Activated naive CD8-positive, alpha-beta T cell treated with anti-CD3 and anti-CD28 coated beads, Interleukin-2, amount 10 ng/mL, durations not matched to agents 7 days and 5 days (primary cell): ENCODE measurements at regions not wholly inside any gene's neighbourhood (a gene's known extent, or its start where the extent isn't known, plus 50 kb on each side); places are given as distances from the start of the nearest gene placed in this dataset.

Experiments
- ATAC-seq: fragments of 150-1000 bp; cut with Tn5 transposase; one replicate; pipeline ENCODE4 v1.10.0; 2021; ENCODE audit warnings: low read depth, moderate library complexity
- POLR2A ChIA-PET: fragments of 350-600 bp; sonication (Branson Sonifier 250); formaldehyde crosslinking; loops from one replicate; lab custom pipeline; 2021; ENCODE audit warnings: antibody characterized with exemption; lab: Charles Lee
- DNase-seq: peaks from one replicate; pipeline ENCODE4 v3.0.0; 2021
- H3K27ac Mint-ChIP-seq: one replicate; pipeline ENCODE4 v1.8.0; 2022; ENCODE audit warnings: mild to moderate bottlenecking, mixed read lengths
- H3K27me3 Mint-ChIP-seq: one replicate; pipeline ENCODE4 v1.8.0; 2022; ENCODE audit warnings: mild to moderate bottlenecking, moderate library complexity, mixed read lengths
- H3K36me3 Mint-ChIP-seq: one replicate; pipeline ENCODE4 v1.8.0; 2021; ENCODE audit warnings: mild to moderate bottlenecking, mixed read lengths
- H3K4me1 Mint-ChIP-seq: one replicate; pipeline ENCODE4 v1.8.0; 2021; ENCODE audit warnings: mixed read lengths
- H3K4me3 Mint-ChIP-seq: one replicate; pipeline ENCODE4 v1.8.0; 2022; ENCODE audit warnings: mild to moderate bottlenecking, moderate library complexity, mixed read lengths
- H3K9me3 Mint-ChIP-seq: one replicate; pipeline ENCODE4 v1.8.0; 2021; ENCODE audit warnings: mixed read lengths

GRCh38 chr5:120368923-120369715, 95.0 kb upstream of the PRR16 start:
- ATAC-seq (no peak), DNase-seq (no peak)
- POLR2A ChIA-PET, result no interaction called here
- H3K36me3 Mint-ChIP-seq, result no peaks in the 10 kb centered on the region
- no peaks in the 10 kb centered on the region for H3K4me1 Mint-ChIP-seq
- H3K4me3 Mint-ChIP-seq, result no peak overlapping the region
- H3K27me3 Mint-ChIP-seq, result no peaks in the 10 kb centered on the region
- H3K9me3 Mint-ChIP-seq, result no peaks in the 10 kb centered on the region
- no peak overlapping the region for H3K27ac Mint-ChIP-seq

- Mint-ChIP-seq H3K9me3 (peaks cover 4% of the 10 kb centered on the region), H3K27me3 (no peaks in the 10 kb centered on the region), H3K36me3 (no peaks in the 10 kb centered on the region), H3K4me3 (no peak overlapping the region), H3K4me1 (no peaks in the 10 kb centered on the region), H3K27ac (no peak overlapping the region)
- DNase-seq (no peak), ATAC-seq (no peak)
- POLR2A ChIA-PET, result no interaction called here
Measured at GRCh38 chr5:120372899-120373298, 91.2 kb upstream of the PRR16 start.

GRCh38 chr5:120375248-120375647, 88.9 kb upstream of the PRR16 start:
- ATAC-seq (no peak), DNase-seq (no peak)
- Mint-ChIP-seq H3K27me3 (no peaks in the 10 kb centered on the region), H3K9me3 (peaks cover 7% of the 10 kb centered on the region), H3K36me3 (no peaks in the 10 kb centered on the region), H3K27ac (no peak overlapping the region), H3K4me3 (no peak overlapping the region), H3K4me1 (no peaks in the 10 kb centered on the region)
- POLR2A ChIA-PET, result no interaction called here

GRCh38 chr5:120380644-120381043, 83.5 kb upstream of the PRR16 start:
- no peaks in the 10 kb centered on the region for H3K4me1 Mint-ChIP-seq
- ATAC-seq (no peak), DNase-seq (no peak)
- peaks cover 2% of the 10 kb centered on the region for H3K27me3 Mint-ChIP-seq
- H3K27ac Mint-ChIP-seq, result no peak overlapping the region
- peaks cover 9% of the 10 kb centered on the region for H3K9me3 Mint-ChIP-seq
- H3K36me3 Mint-ChIP-seq, result no peaks in the 10 kb centered on the region
- no peak overlapping the region for H3K4me3 Mint-ChIP-seq
- POLR2A ChIA-PET, result no interaction called here

- DNase-seq (no peak), ATAC-seq (no peak)
- POLR2A ChIA-PET, result no interaction called here
- H3K4me3 Mint-ChIP-seq, result no peak overlapping the region
- H3K9me3 Mint-ChIP-seq, result peaks cover 6% of the 10 kb centered on the region
- no peak overlapping the region for H3K27ac Mint-ChIP-seq
- H3K27me3 Mint-ChIP-seq, result peaks cover 2% of the 10 kb centered on the region
- H3K4me1 Mint-ChIP-seq, result peaks cover 6% of the 10 kb centered on the region
- H3K36me3 Mint-ChIP-seq, result no peaks in the 10 kb centered on the region
Measured at GRCh38 chr5:120382833-120383232, 81.3 kb upstream of the PRR16 start.

- POLR2A ChIA-PET, result no interaction called here
- Mint-ChIP-seq H3K4me1 (peaks cover 14% of the 10 kb centered on the region), H3K9me3 (peaks cover 2% of the 10 kb centered on the region), H3K27ac (no peak overlapping the region), H3K4me3 (no peak overlapping the region), H3K36me3 (no peaks in the 10 kb centered on the region), H3K27me3 (peaks cover 2% of the 10 kb centered on the region)
- no peak for DNase-seq
- no peak for ATAC-seq
Measured at GRCh38 chr5:120386981-120387380, 77.1 kb upstream of the PRR16 start.

GRCh38 chr5:120388016-120388781, 75.9 kb upstream of the PRR16 start:
- ATAC-seq (peak; percentile 89), DNase-seq (no peak)
- Mint-ChIP-seq H3K9me3 (no peaks in the 10 kb centered on the region), H3K27ac (peak overlapping the region; percentile 60), H3K36me3 (no peaks in the 10 kb centered on the region), H3K27me3 (peaks cover 2% of the 10 kb centered on the region), H3K4me3 (peak overlapping the region; percentile 12), H3K4me1 (peaks cover 14% of the 10 kb centered on the region)
- POLR2A ChIA-PET, result no interaction called here

GRCh38 chr5:120394259-120394658, 69.8 kb upstream of the PRR16 start:
- Mint-ChIP-seq H3K36me3 (no peaks in the 10 kb centered on the region), H3K4me1 (no peaks in the 10 kb centered on the region), H3K9me3 (peaks cover 4% of the 10 kb centered on the region), H3K27ac (no peak overlapping the region), H3K27me3 (peaks cover 3% of the 10 kb centered on the region), H3K4me3 (no peak overlapping the region)
- DNase-seq (no peak), ATAC-seq (no peak)
- POLR2A ChIA-PET, result no interaction called here

- H3K4me3 Mint-ChIP-seq, result no peak overlapping the region
- no peak overlapping the region for H3K27ac Mint-ChIP-seq
- POLR2A ChIA-PET, result no interaction called here
- no peaks in the 10 kb centered on the region for H3K4me1 Mint-ChIP-seq
- no peak for ATAC-seq
- H3K27me3 Mint-ChIP-seq, result peaks cover 3% of the 10 kb centered on the region
- no peaks in the 10 kb centered on the region for H3K36me3 Mint-ChIP-seq
- no peak for DNase-seq
- H3K9me3 Mint-ChIP-seq, result peaks cover 10% of the 10 kb centered on the region
Measured at GRCh38 chr5:120396186-120396585, 67.9 kb upstream of the PRR16 start.

- peaks cover 3% of the 10 kb centered on the region for H3K27me3 Mint-ChIP-seq
- POLR2A ChIA-PET, result no interaction called here
- H3K27ac Mint-ChIP-seq, result no peak overlapping the region
- H3K4me3 Mint-ChIP-seq, result no peak overlapping the region
- no peak for ATAC-seq
- H3K9me3 Mint-ChIP-seq, result peaks cover 10% of the 10 kb centered on the region
- no peaks in the 10 kb centered on the region for H3K4me1 Mint-ChIP-seq
- no peak for DNase-seq
- H3K36me3 Mint-ChIP-seq, result no peaks in the 10 kb centered on the region
Measured at GRCh38 chr5:120400356-120400755, 63.7 kb upstream of the PRR16 start.

GRCh38 chr5:120402606-120403005, 61.5 kb upstream of the PRR16 start:
- H3K27me3 Mint-ChIP-seq, result peaks cover 3% of the 10 kb centered on the region
- H3K27ac Mint-ChIP-seq, result no peak overlapping the region
- no peak overlapping the region for H3K4me3 Mint-ChIP-seq
- POLR2A ChIA-PET, result no interaction called here
- no peaks in the 10 kb centered on the region for H3K4me1 Mint-ChIP-seq
- DNase-seq (no peak), ATAC-seq (no peak)
- H3K36me3 Mint-ChIP-seq, result no peaks in the 10 kb centered on the region
- H3K9me3 Mint-ChIP-seq, result peaks cover 15% of the 10 kb centered on the region

GRCh38 chr5:120405286-120405864, 58.7 kb upstream of the PRR16 start:
- H3K9me3 Mint-ChIP-seq, result peaks cover 8% of the 10 kb centered on the region
- DNase-seq (no peak), ATAC-seq (no peak)
- H3K27me3 Mint-ChIP-seq, result no peaks in the 10 kb centered on the region
- no peaks in the 10 kb centered on the region for H3K4me1 Mint-ChIP-seq
- H3K36me3 Mint-ChIP-seq, result no peaks in the 10 kb centered on the region
- H3K27ac Mint-ChIP-seq, result no peak overlapping the region
- H3K4me3 Mint-ChIP-seq, result no peak overlapping the region
- POLR2A ChIA-PET, result no interaction called here

GRCh38 chr5:120405923-120406322, 58.2 kb upstream of the PRR16 start:
- POLR2A ChIA-PET, result no interaction called here
- Mint-ChIP-seq H3K4me1 (no peaks in the 10 kb centered on the region), H3K4me3 (no peak overlapping the region), H3K9me3 (peaks cover 6% of the 10 kb centered on the region), H3K27ac (no peak overlapping the region), H3K36me3 (no peaks in the 10 kb centered on the region), H3K27me3 (no peaks in the 10 kb centered on the region)
- DNase-seq, result no peak
- ATAC-seq, result no peak

- no peaks in the 10 kb centered on the region for H3K36me3 Mint-ChIP-seq
- peaks cover 1% of the 10 kb centered on the region for H3K9me3 Mint-ChIP-seq
- POLR2A ChIA-PET, result no interaction called here
- DNase-seq (no peak), ATAC-seq (no peak)
- H3K4me3 Mint-ChIP-seq, result no peak overlapping the region
- no peaks in the 10 kb centered on the region for H3K27me3 Mint-ChIP-seq
- no peaks in the 10 kb centered on the region for H3K4me1 Mint-ChIP-seq
- no peak overlapping the region for H3K27ac Mint-ChIP-seq
Measured at GRCh38 chr5:120413686-120414085, 50.4 kb upstream of the PRR16 start.
